GM06990 (cell line): ENCODE measurements at regions not wholly inside any gene's neighbourhood (a gene's known extent, or its start where the extent isn't known, plus 50 kb on each side); places are given as distances from the start of the nearest gene placed in this dataset.
A peak's percentile ranks its signal among the peaks of the same experiment; 100 is the strongest.

Experiments used
- DNase-seq: peaks from one replicate; pipeline ENCODE4 v3.0.0-alpha.2; 2011; ENCODE audit not compliant: insufficient read length; ENCODE audit errors: extremely low read depth
- H3K27me3 ChIP-seq: replicated peaks from 2 replicates; pipeline ENCODE4 v1.6.0; 2011; ENCODE audit warnings: low read length; ENCODE audit not compliant: control insufficient read depth, insufficient read depth
- H3K36me3 ChIP-seq: 2 replicates; pipeline ENCODE4 v1.5.1; 2011; ENCODE audit warnings: low read length; ENCODE audit not compliant: control insufficient read depth, insufficient read depth
- H3K4me3 ChIP-seq: replicated peaks from 2 replicates; pipeline ENCODE4 v1.5.1; 2011; ENCODE audit warnings: low read depth, mild to moderate bottlenecking, control low read depth, low read length
- TF ChIP-seq, protein P1 (sequence below): IDR thresholded peaks from 2 replicates; pipeline ENCODE4 v1.5.1; 2011; ENCODE audit warnings: low read length, control low read depth, mild to moderate bottlenecking, inconsistent platforms; ENCODE audit not compliant: insufficient read depth, poor library complexity, severe bottlenecking

DNA sequence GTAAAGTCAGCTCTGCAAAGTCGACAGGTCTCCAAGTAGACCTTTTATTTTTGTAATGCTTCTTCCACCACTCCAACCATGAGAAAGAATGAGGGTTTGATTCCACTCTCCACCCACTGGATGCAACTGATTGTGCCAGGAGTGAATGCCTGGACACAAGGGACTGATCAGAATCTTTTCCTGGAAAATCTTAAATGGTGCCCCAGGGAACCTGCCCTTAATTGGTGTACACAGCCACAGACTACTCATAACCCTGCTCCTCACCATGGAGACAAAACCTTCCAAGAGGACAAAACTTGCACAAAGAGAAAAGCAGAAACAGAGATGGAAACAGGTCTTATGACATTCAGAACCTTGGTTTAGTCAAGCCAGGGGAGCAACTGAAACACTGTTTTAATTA lies 208.6 kb upstream of the BRINP1 start:
- Histone ChIP-seq H3K4me3 (no peak overlapping the region), H3K27me3 (no peaks in the 10 kb centered on the region), H3K36me3 (no peaks in the 10 kb centered on the region)
- TF ChIP-seq, protein P1, sequence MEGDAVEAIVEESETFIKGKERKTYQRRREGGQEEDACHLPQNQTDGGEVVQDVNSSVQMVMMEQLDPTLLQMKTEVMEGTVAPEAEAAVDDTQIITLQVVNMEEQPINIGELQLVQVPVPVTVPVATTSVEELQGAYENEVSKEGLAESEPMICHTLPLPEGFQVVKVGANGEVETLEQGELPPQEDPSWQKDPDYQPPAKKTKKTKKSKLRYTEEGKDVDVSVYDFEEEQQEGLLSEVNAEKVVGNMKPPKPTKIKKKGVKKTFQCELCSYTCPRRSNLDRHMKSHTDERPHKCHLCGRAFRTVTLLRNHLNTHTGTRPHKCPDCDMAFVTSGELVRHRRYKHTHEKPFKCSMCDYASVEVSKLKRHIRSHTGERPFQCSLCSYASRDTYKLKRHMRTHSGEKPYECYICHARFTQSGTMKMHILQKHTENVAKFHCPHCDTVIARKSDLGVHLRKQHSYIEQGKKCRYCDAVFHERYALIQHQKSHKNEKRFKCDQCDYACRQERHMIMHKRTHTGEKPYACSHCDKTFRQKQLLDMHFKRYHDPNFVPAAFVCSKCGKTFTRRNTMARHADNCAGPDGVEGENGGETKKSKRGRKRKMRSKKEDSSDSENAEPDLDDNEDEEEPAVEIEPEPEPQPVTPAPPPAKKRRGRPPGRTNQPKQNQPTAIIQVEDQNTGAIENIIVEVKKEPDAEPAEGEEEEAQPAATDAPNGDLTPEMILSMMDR: no peak
- DNase-seq: no peak

DNA sequence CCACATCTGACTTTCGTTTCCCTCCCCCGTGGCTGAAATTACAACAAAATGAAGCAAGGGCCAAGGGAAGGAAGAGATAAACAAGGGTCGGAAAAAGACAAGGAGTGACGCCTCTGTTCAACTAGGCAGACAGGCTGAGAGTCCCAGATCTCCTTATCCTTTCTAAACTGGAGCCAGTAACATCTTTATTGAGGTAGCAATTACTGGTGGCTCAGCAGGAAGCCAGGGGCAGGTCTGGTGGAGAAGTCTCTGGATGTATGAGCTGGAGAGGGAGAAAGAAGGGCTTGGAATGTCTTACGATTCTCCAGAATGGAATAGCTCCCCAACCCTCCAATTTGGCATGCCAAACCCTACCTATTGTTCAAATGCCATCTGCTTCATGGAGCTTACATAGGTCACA lies 190.8 kb upstream of the BRINP1 start:
- Histone ChIP-seq H3K27me3 (no peaks in the 10 kb centered on the region; the same call in 1 of the 2 replicates), H3K4me3 (no peak overlapping the region), H3K36me3 (no peaks in the 10 kb centered on the region)
- DNase-seq: no peak
- TF ChIP-seq, protein P1: no peak

DNA sequence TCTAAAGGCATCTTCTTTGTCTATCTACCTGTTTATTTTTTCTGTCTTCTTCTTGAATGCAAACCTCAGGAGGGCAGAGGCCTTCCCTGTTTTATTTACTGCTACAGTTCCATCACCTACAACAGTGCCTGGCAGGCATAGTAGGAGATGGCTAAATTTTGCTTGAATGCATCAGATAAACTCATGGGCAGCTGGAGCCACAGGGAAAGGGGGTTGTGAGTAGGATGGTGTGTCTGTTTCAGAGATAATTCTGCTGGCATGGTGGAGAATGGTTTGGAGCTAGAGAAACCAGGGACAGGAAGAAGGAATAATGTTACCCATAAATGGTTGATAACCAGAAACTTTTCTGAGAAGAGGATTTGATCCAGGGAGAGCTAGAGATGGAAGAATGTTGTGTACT lies 189.8 kb upstream of the BRINP1 start:
- no peak for DNase-seq
- TF ChIP-seq, protein P1: no peak
- Histone ChIP-seq H3K27me3 (no peaks in the 10 kb centered on the region; the same call in 1 of the 2 replicates), H3K36me3 (no peaks in the 10 kb centered on the region), H3K4me3 (no peak overlapping the region)

DNA sequence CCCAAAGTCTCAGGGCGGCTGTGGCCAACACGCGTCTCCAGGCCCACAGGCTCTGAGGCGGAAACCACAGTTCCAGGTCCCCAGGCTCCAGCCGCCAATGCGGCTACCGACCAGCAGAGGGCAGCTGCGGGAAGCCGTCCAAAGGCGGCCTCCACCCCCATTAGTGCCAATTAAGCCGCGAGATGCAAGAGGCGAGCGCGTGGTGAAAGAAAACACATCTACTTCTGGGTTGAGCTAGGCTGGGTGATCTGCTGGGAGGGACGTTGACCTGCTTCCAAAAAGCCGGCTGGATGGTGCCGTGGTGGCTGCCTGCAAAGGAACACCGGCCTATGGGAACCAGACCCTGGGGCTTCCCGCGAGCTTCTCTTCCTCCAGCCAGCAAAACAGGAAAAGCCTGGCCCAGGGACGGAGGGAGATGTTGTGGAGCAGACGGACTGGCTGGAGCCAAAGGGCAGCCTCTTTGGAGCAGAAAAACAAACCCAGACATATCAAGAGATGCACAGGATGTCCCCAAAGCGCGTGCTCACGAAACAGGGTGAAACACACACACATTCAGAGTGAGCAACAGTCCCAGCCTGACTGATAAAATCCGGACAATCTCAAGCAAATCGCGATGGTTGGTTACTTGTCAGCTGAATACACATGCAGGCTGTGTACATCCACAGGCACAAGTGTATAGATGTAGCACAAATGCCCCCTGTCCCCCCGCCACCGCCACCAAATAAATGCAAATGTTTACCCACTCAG lies 187.1 kb upstream of the BRINP1 start:
- peak; percentile 57 for DNase-seq
- TF ChIP-seq, protein P1: peak; percentile 99
- H3K36me3 ChIP-seq: no peaks in the 10 kb centered on the region
- H3K27me3 ChIP-seq: no peaks in the 10 kb centered on the region; the same call in 1 of the 2 replicates
- H3K4me3 ChIP-seq: no peak overlapping the region

DNA sequence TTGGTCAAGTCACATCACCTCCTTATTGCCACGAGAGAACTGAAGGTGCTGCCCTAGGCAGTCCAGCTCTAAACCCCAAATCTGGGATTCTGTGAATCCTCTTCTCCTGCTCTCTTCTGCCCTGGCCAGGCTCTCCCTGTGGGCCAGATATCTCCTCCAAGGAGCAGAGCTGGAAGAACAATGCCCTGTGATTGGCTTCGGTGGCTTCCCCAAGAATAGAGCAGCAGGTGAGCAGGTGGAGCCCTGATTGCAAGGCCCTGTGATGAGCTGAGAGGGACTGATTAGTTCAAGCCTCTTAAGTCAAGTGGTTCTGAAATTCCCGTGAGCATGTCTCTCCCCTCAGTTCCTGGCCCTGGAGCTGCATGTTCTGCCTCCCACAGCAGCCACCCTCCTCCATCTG lies 175.3 kb upstream of the BRINP1 start:
- Histone ChIP-seq H3K4me3 (no peak overlapping the region), H3K27me3 (no peaks in the 10 kb centered on the region; the same call in 1 of the 2 replicates), H3K36me3 (no peaks in the 10 kb centered on the region)
- TF ChIP-seq, protein P1: no peak
- DNase-seq: no peak

DNA sequence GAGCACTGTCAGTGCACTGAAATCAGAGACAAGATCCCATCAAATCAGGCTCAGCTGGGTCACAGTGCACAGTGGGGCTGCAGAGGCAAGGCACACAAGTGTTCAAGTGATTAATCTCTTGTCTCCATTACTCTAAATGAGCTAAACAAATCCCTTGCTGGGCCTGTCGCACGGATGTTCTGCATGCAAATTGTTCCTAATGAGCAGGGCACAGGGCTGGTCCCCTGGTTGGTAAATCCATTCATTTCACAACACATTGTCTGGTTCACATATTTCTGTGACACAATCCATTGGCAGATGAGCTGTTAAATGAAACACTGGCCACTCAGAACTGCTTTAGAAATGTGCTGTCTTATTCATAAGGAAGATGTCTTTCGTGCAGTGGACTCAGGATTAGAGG lies 167.9 kb upstream of the BRINP1 start:
- Histone ChIP-seq H3K27me3 (no peaks in the 10 kb centered on the region; the same call in none of the 2 replicates), H3K36me3 (no peaks in the 10 kb centered on the region), H3K4me3 (no peak overlapping the region)
- DNase-seq: no peak
- TF ChIP-seq, protein P1: no peak
